Karpas-422 (cell line): ENCODE measurements at regions not wholly inside any gene's neighbourhood (a gene's known extent, or its start where the extent isn't known, plus 50 kb on each side); places are given as distances from the start of the nearest gene placed in this dataset.

ENCODE experiments used
- DNase-seq: peaks from one replicate; pipeline ENCODE4 v3.0.0-alpha.2; 2015
- H2AFZ ChIP-seq: fragments of 200-600 bp; sonication (generic); 2 replicates; pipeline ENCODE4 v1.6.1; 2014; ENCODE audit warnings: antibody characterized with exemption, low read length, mixed read lengths
- H3K27ac ChIP-seq: fragments of 200-600 bp; sonication (generic); 2 replicates; pipeline ENCODE4 v1.5.1; 2014; ENCODE audit warnings: mild to moderate bottlenecking, low read length, moderate library complexity
- H3K27me3 ChIP-seq: fragments of 200-600 bp; sonication (generic); 2 replicates; pipeline ENCODE4 v1.6.1; 2014; ENCODE audit warnings: low read length, mixed read lengths
- H3K36me3 ChIP-seq: fragments of 200-600 bp; sonication (generic); 2 replicates; pipeline ENCODE4 v1.6.1; 2014; ENCODE audit warnings: low read length, mixed read lengths; ENCODE audit not compliant: insufficient read depth
- H3K4me1 ChIP-seq: fragments of 200-600 bp; sonication (generic); 2 replicates; pipeline ENCODE4 v1.6.1; 2014; ENCODE audit warnings: mild to moderate bottlenecking, low read length, mixed read lengths
- H3K4me2 ChIP-seq: fragments of 200-600 bp; sonication (generic); 2 replicates; pipeline ENCODE4 v1.6.1; 2014; ENCODE audit warnings: low read length, low read depth, mild to moderate bottlenecking; ENCODE audit not compliant: poor library complexity, severe bottlenecking
- H3K4me3 ChIP-seq: fragments of 200-600 bp; sonication (generic); 2 replicates; pipeline ENCODE4 v1.5.1; 2014; ENCODE audit warnings: mild to moderate bottlenecking, antibody characterized with exemption, low read length, mixed read lengths
- H3K79me2 ChIP-seq: fragments of 200-600 bp; sonication (generic); 2 replicates; pipeline ENCODE4 v1.6.1; 2014; ENCODE audit warnings: mild to moderate bottlenecking, low read length, mixed read lengths
- H3K9ac ChIP-seq: fragments of 200-600 bp; sonication (generic); 2 replicates; pipeline ENCODE4 v1.6.0; 2014; ENCODE audit warnings: low read length
- H3K9me2 ChIP-seq: fragments of 200-600 bp; sonication (generic), shearing (Covaris generic); replicated peaks from 2 replicates; pipeline ENCODE4 v1.6.0; 2014; ENCODE audit warnings: mild to moderate bottlenecking, low read length, moderate library complexity; ENCODE audit not compliant: insufficient read depth
- H3K9me3 ChIP-seq: fragments of 300-700, 200-600 bp; sonication (generic); 2 replicates; pipeline ENCODE4 v1.6.1; 2014; ENCODE audit warnings: low read length, mixed read lengths
- H4K20me1 ChIP-seq: fragments of 200-600 bp; sonication (generic); 2 replicates; pipeline ENCODE4 v1.6.1; 2014; ENCODE audit warnings: mild to moderate bottlenecking, antibody characterized with exemption, low read length, low read depth; ENCODE audit not compliant: insufficient read depth

DNA sequence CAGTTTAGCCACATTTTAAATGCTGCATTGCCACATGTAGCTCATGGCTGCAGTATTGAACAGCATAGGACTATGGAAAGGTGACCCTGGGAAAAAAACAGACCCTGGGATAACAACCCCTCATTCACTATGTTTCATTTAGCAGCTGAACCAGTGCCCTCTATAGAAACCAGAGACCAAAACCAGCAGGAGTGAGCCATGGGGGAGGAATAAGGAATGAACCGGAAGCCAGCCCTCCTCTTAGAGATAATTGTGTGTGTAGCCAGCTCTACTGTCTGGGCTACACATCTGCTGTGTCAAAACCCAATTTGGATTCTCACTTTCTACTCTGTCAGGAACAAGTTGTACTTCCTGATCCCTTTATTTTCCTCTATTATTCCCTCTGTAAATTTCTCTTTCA lies 158.5 kb upstream of the S100G start:
- no peaks in the 10 kb centered on the region for H3K9me2 ChIP-seq
- DNase-seq = no peak
- no peaks in the 10 kb centered on the region for H3K27me3 ChIP-seq
- H3K36me3 ChIP-seq = no peaks in the 10 kb centered on the region
- no peak overlapping the region for H3K9ac ChIP-seq
- H4K20me1 ChIP-seq = no peaks in the 10 kb centered on the region
- H3K9me3 ChIP-seq = no peaks in the 10 kb centered on the region
- H3K79me2 ChIP-seq = no peaks in the 10 kb centered on the region
- H3K4me3 ChIP-seq = no peak overlapping the region
- no peak overlapping the region for H2AFZ ChIP-seq
- no peaks in the 10 kb centered on the region for H3K4me1 ChIP-seq
- no peak overlapping the region for H3K27ac ChIP-seq
- H3K4me2 ChIP-seq = no peak overlapping the region

DNA sequence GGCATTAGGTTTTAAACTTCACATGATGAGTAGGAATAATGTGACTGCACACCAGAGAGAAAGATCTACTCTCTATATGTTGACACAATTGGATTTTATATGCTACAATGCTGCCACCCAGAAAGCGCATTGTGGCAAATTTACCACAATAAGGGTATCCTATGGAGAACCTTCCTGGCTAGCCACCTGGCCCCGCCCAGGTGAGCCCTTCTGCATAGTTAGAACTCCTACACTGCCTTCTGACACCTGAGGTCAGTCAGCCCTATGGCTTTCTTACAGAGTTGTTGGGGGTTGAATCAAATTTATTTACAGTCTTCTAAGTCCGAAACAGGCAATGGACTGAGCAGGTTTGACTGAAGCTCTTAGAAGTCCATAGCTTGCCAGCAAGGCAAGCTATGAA lies 153.8 kb upstream of the S100G start:
- Histone ChIP-seq H3K9me3 (no peaks in the 10 kb centered on the region), H3K79me2 (no peaks in the 10 kb centered on the region), H3K36me3 (no peaks in the 10 kb centered on the region), H3K27ac (no peak overlapping the region), H3K27me3 (no peaks in the 10 kb centered on the region), H3K4me2 (no peak overlapping the region), H3K4me3 (no peak overlapping the region), H2AFZ (no peak overlapping the region), H3K9me2 (no peaks in the 10 kb centered on the region), H3K4me1 (no peaks in the 10 kb centered on the region), H4K20me1 (no peaks in the 10 kb centered on the region), H3K9ac (no peak overlapping the region)
- DNase-seq = no peak

DNA sequence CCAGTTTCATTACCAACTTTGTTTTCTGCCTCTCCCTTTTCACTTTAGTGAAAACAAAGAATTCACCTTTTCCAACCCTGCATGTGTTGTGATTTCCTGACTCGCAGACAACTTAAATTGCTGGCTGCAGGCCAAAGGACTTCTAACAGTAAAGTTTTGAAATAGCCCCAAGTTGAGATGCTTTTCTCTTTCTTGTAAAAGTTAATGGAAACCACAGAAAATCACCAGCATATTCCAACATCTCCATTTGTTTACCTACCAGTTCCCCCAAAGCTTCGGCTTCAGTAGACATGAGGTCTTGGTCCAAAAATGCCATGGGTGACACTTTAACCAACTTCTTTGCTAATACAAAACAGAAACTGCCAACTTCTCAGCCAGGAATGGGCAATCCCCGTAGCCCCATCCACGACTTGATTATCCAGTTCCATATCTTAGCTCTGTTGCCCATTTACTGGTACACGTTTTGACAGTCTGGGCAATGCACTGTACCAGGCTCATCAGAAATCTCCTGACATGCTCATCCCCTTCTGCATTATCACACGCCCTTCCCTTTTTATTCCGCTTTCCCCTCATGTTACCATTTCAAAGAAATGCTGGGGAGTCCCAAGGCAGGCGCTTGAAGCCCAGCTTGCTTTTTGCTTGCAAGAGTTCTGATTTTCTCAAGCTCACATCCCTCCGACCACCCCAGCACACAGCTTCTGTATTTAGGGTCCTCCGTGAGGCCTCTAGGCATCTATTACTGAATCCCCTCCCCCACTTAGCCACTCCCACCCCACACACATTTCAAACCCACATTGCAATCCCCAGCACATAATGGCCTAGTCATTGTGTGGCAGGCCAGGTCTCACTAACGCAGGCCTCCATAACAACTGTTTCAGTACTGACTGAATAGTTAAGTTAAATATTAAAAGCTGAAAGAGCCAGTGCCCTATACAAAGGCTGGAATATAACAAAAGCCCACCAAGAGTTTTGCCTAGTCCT lies 137.9 kb upstream of the S100G start:
- no peaks in the 10 kb centered on the region for H4K20me1 ChIP-seq
- H2AFZ ChIP-seq = no peak overlapping the region
- no peak overlapping the region for H3K9ac ChIP-seq
- DNase-seq = no peak
- H3K27ac ChIP-seq = no peak overlapping the region
- H3K9me2 ChIP-seq = no peaks in the 10 kb centered on the region
- H3K27me3 ChIP-seq = no peaks in the 10 kb centered on the region
- H3K4me2 ChIP-seq = no peak overlapping the region
- H3K4me1 ChIP-seq = no peaks in the 10 kb centered on the region
- no peaks in the 10 kb centered on the region for H3K9me3 ChIP-seq
- H3K79me2 ChIP-seq = no peaks in the 10 kb centered on the region
- no peaks in the 10 kb centered on the region for H3K36me3 ChIP-seq
- H3K4me3 ChIP-seq = no peak overlapping the region

DNA sequence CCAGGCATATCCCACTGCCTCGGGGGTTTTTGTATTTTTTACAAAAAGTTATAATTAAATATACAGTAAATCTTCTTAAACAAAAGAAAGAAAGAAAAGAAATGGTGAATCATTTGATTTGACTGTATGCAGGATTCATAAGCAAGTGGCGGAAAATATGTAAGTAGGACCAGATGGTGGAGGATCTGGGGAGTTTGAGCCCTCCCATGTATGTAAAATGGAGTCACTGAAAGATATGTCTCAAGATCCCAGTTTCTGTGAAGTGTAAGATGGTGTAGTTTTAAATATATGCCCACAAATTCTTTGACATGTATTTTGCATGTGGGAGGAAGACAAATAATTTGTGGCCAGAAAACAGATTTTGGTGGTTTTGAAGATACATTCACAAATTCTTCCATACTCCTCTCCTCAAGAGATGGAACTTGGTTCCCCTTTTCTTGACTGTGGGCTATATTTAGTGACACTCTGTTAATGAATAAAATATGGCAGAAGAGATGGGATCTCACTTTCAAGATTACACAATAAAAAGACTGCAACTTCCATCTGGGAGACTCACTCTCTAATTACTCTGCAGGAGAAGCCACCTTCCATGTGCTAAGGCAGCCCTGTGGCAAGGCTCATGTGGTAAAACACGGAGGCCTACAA lies 133.6 kb upstream of the S100G start:
- no peak overlapping the region for H3K4me3 ChIP-seq
- no peaks in the 10 kb centered on the region for H3K9me3 ChIP-seq
- H3K36me3 ChIP-seq = no peaks in the 10 kb centered on the region
- H2AFZ ChIP-seq = no peak overlapping the region
- H3K27me3 ChIP-seq = no peaks in the 10 kb centered on the region; the same call in 1 of the 2 replicates
- no peak for DNase-seq
- H3K9ac ChIP-seq = no peak overlapping the region
- H3K79me2 ChIP-seq = no peaks in the 10 kb centered on the region
- no peak overlapping the region for H3K4me2 ChIP-seq
- H3K27ac ChIP-seq = no peak overlapping the region
- H4K20me1 ChIP-seq = no peaks in the 10 kb centered on the region
- no peaks in the 10 kb centered on the region for H3K4me1 ChIP-seq
- H3K9me2 ChIP-seq = no peaks in the 10 kb centered on the region

DNA sequence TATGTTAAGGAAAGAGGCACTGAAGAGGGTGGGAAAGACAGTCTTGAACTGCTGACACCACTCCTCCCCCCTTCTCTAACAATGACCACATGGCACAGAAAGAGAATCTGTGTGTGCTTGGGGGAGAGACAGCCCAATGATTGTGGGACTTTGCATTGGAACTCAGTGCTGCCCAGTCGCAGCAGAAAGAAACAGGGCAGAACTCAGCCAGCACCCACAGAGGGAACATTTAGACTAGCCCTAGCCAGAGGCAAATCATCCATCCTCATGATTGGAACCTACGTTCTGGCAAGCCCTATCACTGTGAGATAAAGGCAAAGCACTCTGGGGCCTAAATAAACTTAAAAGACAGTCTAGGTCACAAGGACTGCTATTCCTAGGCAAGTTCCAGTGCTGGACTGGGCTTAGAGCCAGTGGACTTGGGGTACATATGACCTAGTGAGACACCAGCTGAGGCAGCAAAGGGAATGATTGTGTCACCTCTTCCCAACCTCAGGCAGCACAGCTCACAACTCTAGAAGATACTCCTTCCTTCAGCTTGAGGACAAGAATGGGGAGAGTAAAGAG lies 132.8 kb upstream of the S100G start:
- no peaks in the 10 kb centered on the region for H3K4me1 ChIP-seq
- no peaks in the 10 kb centered on the region for H3K79me2 ChIP-seq
- H4K20me1 ChIP-seq = no peaks in the 10 kb centered on the region
- no peak overlapping the region for H3K4me3 ChIP-seq
- H2AFZ ChIP-seq = no peak overlapping the region
- H3K9me3 ChIP-seq = no peaks in the 10 kb centered on the region
- no peak overlapping the region for H3K27ac ChIP-seq
- no peak overlapping the region for H3K9ac ChIP-seq
- no peak for DNase-seq
- no peaks in the 10 kb centered on the region; the same call in 1 of the 2 replicates for H3K27me3 ChIP-seq
- H3K36me3 ChIP-seq = no peaks in the 10 kb centered on the region
- no peaks in the 10 kb centered on the region for H3K9me2 ChIP-seq
- H3K4me2 ChIP-seq = no peak overlapping the region

DNA sequence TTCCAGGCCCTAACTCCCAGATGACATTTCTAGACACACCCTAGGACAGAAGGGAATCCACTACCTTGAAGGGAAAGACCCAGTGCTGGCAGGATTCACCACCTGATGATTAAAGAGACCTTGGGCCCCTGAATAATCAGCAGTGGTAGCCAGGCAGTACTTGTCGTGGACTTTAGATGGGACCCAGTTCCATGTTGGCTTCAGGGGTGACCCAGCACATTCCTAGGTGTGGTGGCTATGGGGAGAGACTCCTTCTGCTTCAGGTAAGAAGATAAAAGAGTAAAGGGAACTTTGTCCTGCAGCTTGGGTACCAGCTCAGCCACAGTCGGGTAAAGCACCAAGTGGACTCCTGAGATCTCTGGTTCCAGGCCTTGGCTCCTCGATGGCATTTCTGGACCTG lies 131.8 kb upstream of the S100G start:
- no peaks in the 10 kb centered on the region for H3K9me2 ChIP-seq
- no peaks in the 10 kb centered on the region for H3K9me3 ChIP-seq
- H3K27ac ChIP-seq = no peak overlapping the region
- no peaks in the 10 kb centered on the region for H3K4me1 ChIP-seq
- H4K20me1 ChIP-seq = no peaks in the 10 kb centered on the region
- DNase-seq = no peak
- H3K27me3 ChIP-seq = no peaks in the 10 kb centered on the region; the same call in 1 of the 2 replicates
- H3K79me2 ChIP-seq = no peaks in the 10 kb centered on the region
- H3K36me3 ChIP-seq = no peaks in the 10 kb centered on the region
- H3K9ac ChIP-seq = no peak overlapping the region
- H3K4me3 ChIP-seq = no peak overlapping the region
- no peak overlapping the region for H2AFZ ChIP-seq
- H3K4me2 ChIP-seq = no peak overlapping the region

DNA sequence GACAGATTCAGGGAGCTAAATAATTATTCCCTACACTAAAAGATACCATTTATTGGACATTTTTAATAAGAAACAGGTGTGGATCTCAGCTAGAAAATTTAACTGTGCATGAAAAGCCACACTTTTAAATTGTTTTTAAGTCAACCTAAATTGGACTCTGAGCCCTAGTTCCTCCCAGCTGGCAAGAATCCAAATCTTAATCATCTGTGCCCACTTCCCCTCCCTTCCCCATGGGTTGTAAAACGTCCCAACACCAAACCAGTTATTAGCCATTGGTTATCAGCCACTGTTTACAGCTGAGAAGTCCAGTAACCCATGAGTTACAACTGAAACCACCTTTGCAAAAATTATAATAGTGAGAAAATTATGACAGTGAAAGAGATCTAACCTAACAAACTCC lies 125.6 kb upstream of the S100G start:
- Histone ChIP-seq H3K4me2 (no peak overlapping the region), H3K9me3 (no peaks in the 10 kb centered on the region), H3K9ac (no peak overlapping the region), H4K20me1 (no peaks in the 10 kb centered on the region), H3K27me3 (no peaks in the 10 kb centered on the region), H3K4me1 (no peaks in the 10 kb centered on the region), H3K4me3 (no peak overlapping the region), H2AFZ (no peak overlapping the region), H3K79me2 (no peaks in the 10 kb centered on the region), H3K9me2 (no peaks in the 10 kb centered on the region), H3K36me3 (no peaks in the 10 kb centered on the region), H3K27ac (no peak overlapping the region)
- DNase-seq = no peak

DNA sequence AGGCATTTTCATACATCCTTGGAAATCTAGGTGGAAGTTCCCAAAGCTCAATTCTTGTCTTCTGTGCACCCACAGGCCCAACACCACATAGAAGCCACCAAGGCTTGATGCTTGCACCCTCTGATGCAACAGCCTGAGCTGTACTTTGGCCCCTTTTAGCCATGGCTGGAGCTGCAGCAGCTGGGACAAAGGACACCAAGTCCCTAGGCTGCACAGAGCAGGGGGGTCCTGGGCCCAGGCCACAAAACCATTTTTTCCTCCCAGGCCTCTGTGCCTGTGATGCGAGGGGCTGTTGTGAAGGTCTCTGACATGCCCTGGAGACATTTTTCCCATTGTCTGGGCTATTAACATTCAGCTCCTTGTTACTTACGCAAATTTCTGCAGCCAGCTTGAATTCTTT lies 124.0 kb upstream of the S100G start:
- H4K20me1 ChIP-seq = no peaks in the 10 kb centered on the region
- H2AFZ ChIP-seq = no peak overlapping the region
- no peak overlapping the region for H3K4me2 ChIP-seq
- H3K9me3 ChIP-seq = no peaks in the 10 kb centered on the region
- no peaks in the 10 kb centered on the region for H3K36me3 ChIP-seq
- no peaks in the 10 kb centered on the region for H3K79me2 ChIP-seq
- no peak overlapping the region for H3K4me3 ChIP-seq
- H3K4me1 ChIP-seq = no peaks in the 10 kb centered on the region
- H3K9me2 ChIP-seq = no peaks in the 10 kb centered on the region
- no peak overlapping the region for H3K9ac ChIP-seq
- H3K27me3 ChIP-seq = no peaks in the 10 kb centered on the region
- H3K27ac ChIP-seq = no peak overlapping the region
- no peak for DNase-seq
